Large intestine (tissue), 3 donors: ENCODE measurements at regions not wholly inside any gene's neighbourhood (a gene's known extent, or its start where the extent isn't known, plus 50 kb on each side); places are given as distances from the start of the nearest gene placed in this dataset.
A peak's percentile ranks its signal among the peaks of the same experiment; 100 is the strongest.

Source experiments
- DNase-seq, 2 donors: peaks; one replicate each; pipeline versions ENCODE4 v3.0.0 to v3.0.0-alpha.2; 2013
- H3K27ac ChIP-seq: one replicate; pipeline ENCODE4 v1.5.1; 2013; ENCODE audit warnings: low read length
- H3K27me3 ChIP-seq: 2 replicates; pipeline ENCODE4 v1.6.1; 2013; ENCODE audit warnings: low read length; ENCODE audit not compliant: control insufficient read depth, insufficient read depth
- H3K36me3 ChIP-seq: 2 replicates; pipeline ENCODE4 v1.6.1; 2013; ENCODE audit warnings: low read length; ENCODE audit not compliant: control insufficient read depth, insufficient read depth
- H3K4me1 ChIP-seq: one replicate; pipeline ENCODE4 v1.6.1; 2013; ENCODE audit warnings: low read length; ENCODE audit not compliant: control insufficient read depth, insufficient read depth
- H3K4me3 ChIP-seq: one replicate; pipeline ENCODE4 v1.5.1; 2013; ENCODE audit warnings: low read length
- H3K9me3 ChIP-seq: one replicate; pipeline ENCODE4 v1.6.1; 2013; ENCODE audit warnings: mild to moderate bottlenecking, low read depth, low read length, moderate library complexity; ENCODE audit not compliant: control insufficient read depth
- WGBS: methylation state at CpG from one replicate; pipeline ENCODE4 v1.1.5; 2013; ENCODE audit warnings: low lambda C conversion rate; ENCODE audit not compliant: insufficient coverage; 5-methylcytosine and 5-hydroxymethylcytosine counted together

DNA sequence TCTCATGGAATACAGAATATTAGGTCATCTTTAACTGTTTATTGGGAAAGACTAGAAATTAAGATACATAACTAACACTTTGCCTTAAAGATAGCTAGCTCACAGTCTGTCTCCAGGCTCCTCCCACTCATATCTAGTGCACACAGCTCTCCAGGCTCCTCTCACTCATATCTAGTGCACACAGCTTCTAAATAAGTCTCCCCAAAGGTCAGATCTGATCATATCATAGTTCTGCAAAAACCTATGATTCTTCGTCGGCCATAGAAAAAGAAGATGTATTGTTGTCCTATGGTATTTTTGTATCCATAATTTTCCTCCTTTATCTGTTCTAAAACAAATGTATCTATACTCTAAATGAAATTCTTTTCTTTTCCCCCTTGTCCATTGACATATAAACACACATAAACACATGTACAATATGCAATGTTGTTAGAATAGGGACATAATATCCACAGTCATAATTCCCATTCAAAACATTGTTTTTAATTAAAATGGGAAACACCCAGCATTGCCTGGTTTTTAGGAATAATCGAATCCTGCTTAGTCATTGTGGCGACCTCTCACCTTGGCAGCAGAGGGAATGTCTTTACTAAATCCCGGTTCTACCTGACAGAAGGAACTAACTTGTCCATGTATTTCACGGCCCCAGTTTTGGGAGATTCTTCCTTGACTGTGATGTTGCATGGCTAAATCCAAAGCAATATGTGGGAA, 1282.0 kb downstream of the PCDH7 start:
- Histone ChIP-seq H3K4me1 (no peaks in the 10 kb centered on the region), H3K36me3 (no peaks in the 10 kb centered on the region), H3K9me3 (no peaks in the 10 kb centered on the region), H3K27me3 (no peaks in the 10 kb centered on the region), H3K4me3 (no peak overlapping the region), H3K27ac (no peak overlapping the region)
- no peak for DNase-seq
- WGBS, result no CpG with 5 or more reads among the region's 6 CpGs

DNA sequence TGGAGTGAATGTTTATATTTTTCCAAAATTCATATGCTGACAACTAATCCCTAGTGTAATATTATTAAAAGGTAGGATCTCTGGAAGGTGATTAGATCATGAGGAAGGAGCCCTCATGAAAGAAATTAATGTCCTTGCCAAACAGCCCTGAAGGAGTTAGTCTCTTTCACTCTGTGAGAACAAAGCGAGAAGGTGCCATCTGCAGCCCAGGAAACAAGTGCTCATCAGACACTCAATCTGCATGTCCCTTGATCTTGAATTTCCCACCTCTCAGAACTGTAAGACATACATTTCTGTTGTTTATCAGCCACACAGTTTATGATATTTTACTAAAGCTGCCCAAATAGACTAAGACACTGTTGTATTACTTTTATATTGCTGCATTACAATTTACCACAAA, 1283.4 kb downstream of the PCDH7 start:
- Histone ChIP-seq H3K4me3 (no peak overlapping the region), H3K9me3 (no peaks in the 10 kb centered on the region), H3K27me3 (no peaks in the 10 kb centered on the region), H3K4me1 (no peaks in the 10 kb centered on the region), H3K36me3 (no peaks in the 10 kb centered on the region), H3K27ac (no peak overlapping the region)
- DNase-seq, result no peak
- WGBS, result no CpG with 5 or more reads among the region's 1 CpG

DNA sequence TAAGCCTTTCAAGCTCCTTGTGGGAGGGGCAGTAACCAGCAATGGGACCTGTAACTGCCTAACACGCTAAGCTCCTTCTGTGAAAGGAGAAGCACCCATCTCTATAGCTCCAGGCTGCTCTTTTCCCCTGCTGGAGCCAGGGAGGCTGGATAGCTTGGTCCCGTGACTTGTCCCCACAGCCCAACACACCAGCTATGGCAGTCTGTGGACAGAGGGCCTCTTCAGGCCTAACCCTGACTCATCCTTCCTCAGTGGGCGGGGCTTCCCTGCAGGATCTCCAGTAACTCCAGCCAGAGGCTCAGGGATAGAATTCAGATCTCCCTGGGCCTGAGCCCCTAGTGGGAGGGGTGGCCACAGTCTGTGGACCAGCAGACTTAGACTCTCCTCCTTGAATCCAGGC, 1290.1 kb downstream of the PCDH7 start:
- Histone ChIP-seq H3K27ac (no peak overlapping the region), H3K4me1 (no peaks in the 10 kb centered on the region), H3K27me3 (no peaks in the 10 kb centered on the region), H3K36me3 (no peaks in the 10 kb centered on the region), H3K4me3 (no peak overlapping the region), H3K9me3 (no peaks in the 10 kb centered on the region)
- DNase-seq, result no peak
- no CpG with 5 or more reads among the region's 3 CpGs for WGBS

DNA sequence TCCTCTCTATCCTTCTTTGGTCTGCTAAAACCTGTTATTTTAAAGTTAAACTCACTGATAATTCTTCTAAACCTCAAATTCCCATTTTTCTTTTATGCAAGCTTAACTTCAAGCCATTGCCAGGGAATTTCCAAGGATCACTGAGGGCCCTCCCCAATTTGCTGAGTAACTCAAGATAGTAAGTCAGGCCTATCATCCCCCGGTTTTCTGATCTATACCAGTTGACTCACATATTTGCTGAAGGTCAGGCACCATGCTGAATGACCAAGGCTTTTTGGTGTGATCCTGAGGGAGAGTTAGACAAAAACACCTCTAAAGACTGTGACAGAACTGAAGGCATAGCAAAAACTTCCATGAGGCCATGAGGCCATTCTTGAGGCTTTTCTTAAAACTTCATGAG, 1301.9 kb downstream of the PCDH7 start:
- DNase-seq, result no peak
- H3K27me3 ChIP-seq, result no peaks in the 10 kb centered on the region
- no peaks in the 10 kb centered on the region for H3K9me3 ChIP-seq
- WGBS, result no CpG with 5 or more reads among the region's 1 CpG
- H3K4me1 ChIP-seq, result peaks cover 17% of the 10 kb centered on the region
- H3K27ac ChIP-seq, result no peak overlapping the region
- no peak overlapping the region for H3K4me3 ChIP-seq
- H3K36me3 ChIP-seq, result no peaks in the 10 kb centered on the region

DNA sequence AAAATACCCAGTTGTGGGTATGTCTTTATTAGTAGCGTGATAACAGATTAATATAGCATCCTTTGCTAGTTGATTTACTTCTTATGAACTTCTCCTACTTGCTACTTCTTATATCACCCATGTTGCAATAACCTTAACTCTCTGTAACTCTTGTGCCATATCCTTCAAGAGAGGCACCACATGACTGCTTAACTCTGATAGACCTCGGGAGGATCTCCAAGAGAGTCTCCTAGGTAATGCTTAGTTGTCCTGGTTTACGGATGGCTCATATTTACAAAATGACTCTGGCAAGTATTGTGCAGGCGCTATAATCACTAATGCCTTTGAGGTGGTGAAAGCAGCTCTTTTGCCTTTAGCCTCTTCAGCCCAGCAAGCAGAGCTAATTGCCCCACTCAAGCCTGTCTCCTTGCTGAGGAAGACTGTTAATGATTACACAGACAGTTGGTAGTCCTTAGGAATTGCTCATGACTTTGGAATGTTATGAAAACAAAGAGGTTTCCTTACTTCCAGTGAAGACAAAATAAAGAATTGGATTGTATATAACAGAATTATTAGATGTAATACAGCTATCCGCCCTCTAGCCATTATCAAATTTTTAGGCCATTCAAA, 1305.8 kb downstream of the PCDH7 start:
- no CpG with 5 or more reads among the region's 5 CpGs for WGBS
- Histone ChIP-seq H3K27me3 (no peaks in the 10 kb centered on the region), H3K9me3 (no peaks in the 10 kb centered on the region), H3K4me3 (no peak overlapping the region), H3K27ac (peak overlapping the region; percentile 54), H3K4me1 (peaks cover 17% of the 10 kb centered on the region), H3K36me3 (no peaks in the 10 kb centered on the region)
- peak; percentile 85 to 93 for DNase-seq

DNA sequence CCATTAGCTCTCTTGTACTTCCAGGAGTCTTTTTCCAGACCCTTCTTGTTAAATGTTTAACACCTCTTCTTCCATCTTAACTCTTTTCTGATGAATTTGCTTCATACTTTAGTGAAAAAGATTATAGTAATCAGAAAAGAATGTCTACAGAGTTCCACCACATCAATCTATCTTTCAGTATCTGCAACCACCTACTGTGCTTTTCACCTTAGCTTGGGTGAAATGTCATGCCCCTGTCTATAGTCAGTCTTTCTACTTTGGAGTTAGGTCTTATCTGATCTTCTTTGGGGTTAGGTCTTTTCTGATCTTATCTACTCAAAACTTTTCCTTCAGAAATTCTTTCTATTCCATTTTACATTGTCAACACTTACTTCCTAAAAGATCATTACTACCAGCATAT, 1310.2 kb downstream of the PCDH7 start:
- no peak overlapping the region for H3K27ac ChIP-seq
- H3K4me3 ChIP-seq, result no peak overlapping the region
- no peaks in the 10 kb centered on the region for H3K27me3 ChIP-seq
- no peaks in the 10 kb centered on the region for H3K9me3 ChIP-seq
- no peaks in the 10 kb centered on the region for H3K36me3 ChIP-seq
- DNase-seq, result no peak
- peaks cover 3% of the 10 kb centered on the region for H3K4me1 ChIP-seq

DNA sequence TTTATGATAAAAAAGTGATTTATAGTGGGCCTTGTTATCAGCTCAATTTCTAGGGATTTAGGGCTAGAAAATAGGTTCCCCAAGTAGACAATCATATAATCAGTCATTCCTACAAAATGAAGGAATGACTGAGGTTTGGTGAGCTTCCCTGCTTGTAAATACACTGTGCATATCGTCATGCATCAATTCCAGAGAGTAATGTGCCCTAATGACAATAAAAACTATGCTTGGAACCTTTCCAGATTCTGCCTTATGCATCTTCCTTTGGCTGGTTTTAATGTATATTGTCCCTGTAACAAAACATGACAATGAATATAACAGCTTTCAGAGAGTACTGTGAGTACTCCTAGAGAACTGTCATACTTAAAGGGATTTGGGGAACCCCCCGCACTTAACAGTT, 1310.9 kb downstream of the PCDH7 start:
- no peaks in the 10 kb centered on the region for H3K27me3 ChIP-seq
- H3K27ac ChIP-seq, result no peak overlapping the region
- no peak for DNase-seq
- WGBS, result no CpG with 5 or more reads among the region's 2 CpGs
- H3K36me3 ChIP-seq, result no peaks in the 10 kb centered on the region
- no peaks in the 10 kb centered on the region for H3K9me3 ChIP-seq
- no peaks in the 10 kb centered on the region for H3K4me1 ChIP-seq
- H3K4me3 ChIP-seq, result no peak overlapping the region

DNA sequence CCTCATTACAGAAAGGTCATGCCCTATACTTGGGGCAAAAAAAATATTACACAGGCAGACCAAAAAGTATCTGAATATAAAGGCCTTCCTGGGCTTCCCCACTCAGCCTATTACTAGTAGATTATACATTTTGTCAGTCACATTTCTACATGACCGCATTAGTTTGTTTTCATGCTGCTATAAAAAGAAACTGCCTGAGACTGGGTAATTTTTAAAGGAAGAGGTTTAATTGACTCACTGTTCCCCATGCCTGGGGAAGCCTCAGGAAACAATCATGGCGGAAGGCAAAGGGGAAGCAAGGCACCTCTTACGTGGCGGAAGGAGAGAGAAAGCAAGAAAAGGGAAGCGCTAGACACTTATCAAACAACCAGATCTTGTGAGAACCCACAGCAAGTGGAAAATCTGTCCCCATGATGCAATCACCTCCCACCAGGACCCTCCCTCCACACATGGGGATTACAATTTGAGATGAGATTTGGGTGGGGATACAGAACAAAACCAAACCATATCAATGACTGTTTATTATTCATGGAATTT, 1312.0 kb downstream of the PCDH7 start:
- Histone ChIP-seq H3K27ac (no peak overlapping the region), H3K4me1 (no peaks in the 10 kb centered on the region), H3K27me3 (no peaks in the 10 kb centered on the region), H3K4me3 (no peak overlapping the region), H3K36me3 (no peaks in the 10 kb centered on the region), H3K9me3 (no peaks in the 10 kb centered on the region)
- no CpG with 5 or more reads among the region's 5 CpGs for WGBS
- DNase-seq, result no peak

DNA sequence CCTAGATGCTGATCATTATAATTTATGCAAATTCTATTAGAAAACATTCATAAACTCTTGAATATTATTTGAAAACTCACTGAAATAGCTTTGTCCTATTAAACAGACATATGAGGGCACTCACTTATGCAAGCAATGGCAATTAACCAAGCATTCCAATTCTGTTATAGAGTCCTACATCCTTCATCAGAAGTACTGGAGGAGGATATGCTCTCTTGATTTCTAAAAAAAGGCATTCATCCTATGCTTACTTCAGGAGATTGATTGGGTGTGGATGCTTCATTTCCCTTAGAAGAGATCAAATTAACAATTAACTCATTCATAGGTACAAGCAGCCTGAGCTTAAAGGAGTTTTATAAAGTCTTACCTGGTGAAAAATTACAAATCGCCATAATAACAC, 1317.2 kb downstream of the PCDH7 start:
- no peaks in the 10 kb centered on the region for H3K27me3 ChIP-seq
- DNase-seq, result no peak
- H3K9me3 ChIP-seq, result no peaks in the 10 kb centered on the region
- no peaks in the 10 kb centered on the region for H3K4me1 ChIP-seq
- 100% methylated on average over 1 of the region's 1 CpG for WGBS
- no peak overlapping the region for H3K27ac ChIP-seq
- H3K36me3 ChIP-seq, result no peaks in the 10 kb centered on the region
- H3K4me3 ChIP-seq, result no peak overlapping the region

DNA sequence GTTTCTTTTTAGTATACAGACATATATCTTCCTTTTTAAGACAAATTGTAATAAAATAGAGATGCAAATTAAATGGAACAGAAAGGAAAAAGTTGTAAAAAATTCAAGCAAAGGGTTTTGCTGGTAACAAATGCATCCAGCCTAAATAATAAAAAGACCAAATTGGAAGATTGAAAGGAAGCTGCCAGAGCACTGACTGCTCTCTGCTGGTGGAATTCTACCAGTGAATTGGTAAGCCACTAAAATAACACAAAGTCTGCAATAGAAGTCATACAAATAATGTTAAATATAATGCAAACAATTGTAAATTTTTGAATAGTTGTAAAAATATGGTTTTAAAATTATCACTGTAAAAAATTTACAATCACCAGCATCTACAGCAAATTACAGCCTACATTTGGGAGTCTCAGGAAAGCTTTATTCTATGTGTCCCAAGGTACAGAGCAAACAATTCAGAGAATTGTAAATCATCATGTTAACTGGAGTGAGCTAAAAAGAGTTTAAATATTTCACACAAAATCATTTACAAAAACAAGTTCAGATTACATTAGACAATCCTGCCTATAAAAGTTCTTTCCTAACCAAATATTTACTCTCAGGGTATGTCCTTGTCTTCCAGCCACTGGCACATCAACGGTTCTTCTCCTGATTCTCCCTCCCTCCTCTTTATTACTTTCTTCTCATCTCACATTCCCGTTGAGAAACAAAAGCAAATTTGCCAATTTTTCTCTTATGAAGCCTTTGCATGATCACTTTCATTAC, 1322.5 kb downstream of the PCDH7 start:
- Histone ChIP-seq H3K36me3 (no peaks in the 10 kb centered on the region), H3K4me1 (no peaks in the 10 kb centered on the region), H3K4me3 (no peak overlapping the region), H3K27me3 (no peaks in the 10 kb centered on the region), H3K27ac (no peak overlapping the region), H3K9me3 (no peaks in the 10 kb centered on the region)
- 18% methylated on average over 2 of the region's 2 CpGs for WGBS
- DNase-seq, result no peak
